ENCODE measurements at regions not wholly inside any gene's neighbourhood (a gene's known extent, or its start where the extent isn't known, plus 50 kb on each side); places are given as distances from the start of the nearest gene placed in this dataset.

- TF ChIP-seq FOXM1 (IDR thresholded peaks at IDR 0.05; ENCODE audit: borderline replicate concordance) (no peak), FOXK2 (IDR thresholded peaks at IDR 0.05) (no peak), FOXA1 (IDR thresholded peaks at IDR 0.05) (no peak)
Observed at GRCh38 chr14:44609201-44609600, 102.1 kb upstream of the FSCB start.

All from HEK293T (cell line).